ENCODE measurements at regions not wholly inside any gene's neighbourhood (a gene's known extent, or its start where the extent isn't known, plus 50 kb on each side); places are given as distances from the start of the nearest gene placed in this dataset.

DNA sequence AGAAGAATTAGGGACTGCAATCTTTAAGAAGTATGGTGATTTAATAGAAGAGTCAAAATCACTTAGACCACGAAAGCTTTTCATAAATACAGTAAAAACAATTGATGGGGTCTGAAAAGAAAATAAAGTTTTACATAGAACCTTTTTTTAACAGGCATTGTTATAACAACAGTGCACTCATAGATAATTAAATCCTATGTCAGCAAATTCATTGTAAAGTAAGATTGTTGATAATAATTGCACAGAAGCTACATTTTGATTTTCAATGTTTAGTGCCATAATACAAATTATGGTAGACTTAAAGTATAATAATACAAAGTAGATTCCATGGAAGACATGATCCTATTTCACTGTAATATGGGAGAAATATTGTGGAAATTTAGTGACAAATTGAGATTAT, 130.7 kb upstream of the FSIP2 start:
- DNase-seq (ENCODE audit: low read depth, low spot score) = no peak
- no peak overlapping the region for H3K4me3 ChIP-seq (ENCODE audit: low read depth, low read length)
- POLR2A ChIA-PET = no interaction called here
- TF ChIP-seq, protein P1, sequence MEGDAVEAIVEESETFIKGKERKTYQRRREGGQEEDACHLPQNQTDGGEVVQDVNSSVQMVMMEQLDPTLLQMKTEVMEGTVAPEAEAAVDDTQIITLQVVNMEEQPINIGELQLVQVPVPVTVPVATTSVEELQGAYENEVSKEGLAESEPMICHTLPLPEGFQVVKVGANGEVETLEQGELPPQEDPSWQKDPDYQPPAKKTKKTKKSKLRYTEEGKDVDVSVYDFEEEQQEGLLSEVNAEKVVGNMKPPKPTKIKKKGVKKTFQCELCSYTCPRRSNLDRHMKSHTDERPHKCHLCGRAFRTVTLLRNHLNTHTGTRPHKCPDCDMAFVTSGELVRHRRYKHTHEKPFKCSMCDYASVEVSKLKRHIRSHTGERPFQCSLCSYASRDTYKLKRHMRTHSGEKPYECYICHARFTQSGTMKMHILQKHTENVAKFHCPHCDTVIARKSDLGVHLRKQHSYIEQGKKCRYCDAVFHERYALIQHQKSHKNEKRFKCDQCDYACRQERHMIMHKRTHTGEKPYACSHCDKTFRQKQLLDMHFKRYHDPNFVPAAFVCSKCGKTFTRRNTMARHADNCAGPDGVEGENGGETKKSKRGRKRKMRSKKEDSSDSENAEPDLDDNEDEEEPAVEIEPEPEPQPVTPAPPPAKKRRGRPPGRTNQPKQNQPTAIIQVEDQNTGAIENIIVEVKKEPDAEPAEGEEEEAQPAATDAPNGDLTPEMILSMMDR (IDR thresholded peaks at IDR 0.05; ENCODE audit: insufficient read depth, low read length, missing control alignments) = no peak
- CTCF ChIA-PET = no interaction called here

DNA sequence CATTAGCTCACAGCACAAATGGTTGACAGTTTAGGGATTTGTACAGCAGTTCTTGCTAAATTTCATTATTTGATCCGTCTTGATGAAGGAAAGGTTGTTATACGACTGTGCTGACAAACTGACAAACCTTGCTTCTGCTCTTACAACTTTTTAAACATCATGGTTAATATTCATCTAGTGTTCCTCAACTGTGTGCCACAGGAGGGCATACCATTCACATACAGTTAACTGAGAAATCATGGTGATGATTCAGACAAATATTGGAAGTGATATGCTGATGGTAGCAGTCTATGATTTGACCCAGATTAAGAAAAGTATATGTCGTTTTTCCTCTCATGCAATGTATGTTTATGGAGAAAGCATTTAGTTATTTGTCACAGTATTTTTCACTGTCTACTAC, 129.8 kb upstream of the FSIP2 start:
- ChIA-PET POLR2A (no interaction called here), CTCF (no interaction called here)
- TF ChIP-seq, protein P1 (IDR thresholded peaks at IDR 0.05; ENCODE audit: insufficient read depth, low read length, missing control alignments) = no peak
- no peak overlapping the region for H3K4me3 ChIP-seq (ENCODE audit: low read depth, low read length)
- DNase-seq (ENCODE audit: low read depth, low spot score) = no peak

GRCh38 chr2:185610301-185610700, 128.3 kb upstream of the FSIP2 start:
- TF ChIP-seq, protein P1 (IDR thresholded peaks at IDR 0.05; ENCODE audit: insufficient read depth, low read length, missing control alignments) = no peak
- CTCF ChIA-PET = no interaction called here
- H3K4me3 ChIP-seq (ENCODE audit: low read depth, low read length) = no peak overlapping the region
- DNase-seq (ENCODE audit: low read depth, low spot score) = no peak
- POLR2A ChIA-PET = no interaction called here

DNA sequence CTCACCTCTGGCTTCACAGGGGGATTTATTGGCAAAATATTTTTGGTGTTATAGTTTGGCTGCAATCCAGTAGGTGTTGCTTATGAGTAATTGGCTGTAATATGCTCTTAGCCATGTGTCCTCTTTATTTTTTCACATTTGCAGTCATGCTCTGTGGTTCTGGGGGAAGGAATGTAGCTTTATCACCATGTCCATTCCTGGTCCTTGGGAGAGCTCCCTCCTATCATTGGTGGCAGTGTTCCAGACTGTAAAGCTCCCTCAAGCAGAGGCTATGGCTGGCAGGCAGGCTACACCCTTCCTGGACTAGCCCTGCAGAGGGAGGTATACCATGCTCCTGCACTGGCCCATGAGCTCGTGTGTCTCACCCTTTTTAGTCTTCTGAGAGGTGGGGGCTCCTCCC, 120.0 kb upstream of the FSIP2 start:
- ChIA-PET POLR2A (no interaction called here), CTCF (no interaction called here)
- H3K4me3 ChIP-seq (ENCODE audit: low read depth, low read length) = no peak overlapping the region
- no peak for DNase-seq (ENCODE audit: low read depth, low spot score)
- TF ChIP-seq, protein P1 (IDR thresholded peaks at IDR 0.05; ENCODE audit: insufficient read depth, low read length, missing control alignments) = no peak

- no peak overlapping the region for H3K4me3 ChIP-seq (ENCODE audit: low read depth, low read length)
- ChIA-PET POLR2A (no interaction called here), CTCF (no interaction called here)
- TF ChIP-seq, protein P1 (IDR thresholded peaks at IDR 0.05; ENCODE audit: insufficient read depth, low read length, missing control alignments) = no peak
- DNase-seq (ENCODE audit: low read depth, low spot score) = no peak
Observed at GRCh38 chr2:185625604-185626003, 113.0 kb upstream of the FSIP2 start.

DNA sequence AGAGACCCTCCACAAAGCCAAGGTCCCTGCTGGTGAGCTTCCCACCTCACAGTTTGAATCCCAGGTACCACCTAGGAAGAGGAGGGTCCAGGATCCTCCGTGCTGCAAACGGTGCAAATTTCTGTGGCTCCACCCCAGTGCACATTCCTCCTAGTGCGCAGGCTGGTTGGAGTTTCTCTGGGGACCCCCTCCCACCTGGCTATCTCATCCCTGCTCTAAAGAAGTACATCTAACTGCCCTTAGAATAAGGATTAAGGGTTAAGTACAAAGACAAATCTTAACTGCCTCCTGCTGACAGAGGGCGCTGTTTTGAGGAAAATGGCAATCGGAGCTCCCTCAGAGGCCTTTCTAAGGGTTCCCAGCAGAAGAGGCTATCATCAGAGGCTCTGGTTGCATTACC, 109.6 kb upstream of the FSIP2 start:
- no peak for DNase-seq (ENCODE audit: low read depth, low spot score)
- ChIA-PET POLR2A (no interaction called here), CTCF (no interaction called here)
- H3K4me3 ChIP-seq (ENCODE audit: low read depth, low read length) = no peak overlapping the region
- TF ChIP-seq, protein P1 (IDR thresholded peaks at IDR 0.05; ENCODE audit: insufficient read depth, low read length, missing control alignments) = no peak

Data from AG04449 (cell line).